Loucy (cell line): ENCODE measurements at regions not wholly inside any gene's neighbourhood (a gene's known extent, or its start where the extent isn't known, plus 50 kb on each side); places are given as distances from the start of the nearest gene placed in this dataset.

Source experiments
- H2AFZ ChIP-seq: fragments of 200-600 bp; sonication (generic); 2 replicates; pipeline ENCODE4 v1.6.0; 2016; ENCODE audit warnings: antibody characterized with exemption, mild to moderate bottlenecking, low read length, moderate library complexity
- H3F3A ChIP-seq: fragments of 200-600 bp; 2 replicates; pipeline ENCODE4 v1.6.0; 2016; ENCODE audit warnings: antibody characterized with exemption, low read depth, mild to moderate bottlenecking
- H3K27me3 ChIP-seq: fragments of 200-600 bp; sonication (generic); 2 replicates; pipeline ENCODE4 v1.6.1; 2014; ENCODE audit warnings: low read length, mild to moderate bottlenecking; ENCODE audit not compliant: insufficient read depth, poor library complexity, severe bottlenecking
- H3K36me3 ChIP-seq: fragments of 200-600 bp; sonication (generic); 2 replicates; pipeline ENCODE4 v1.6.1; 2016; ENCODE audit warnings: low read length; ENCODE audit not compliant: insufficient read depth
- H3K4me1 ChIP-seq: fragments of 200-600 bp; sonication (generic); 2 replicates; pipeline ENCODE4 v1.5.1; 2014; ENCODE audit warnings: low read length, mild to moderate bottlenecking; ENCODE audit not compliant: insufficient read depth, poor library complexity, severe bottlenecking
- H3K4me2 ChIP-seq: fragments of 200-600 bp; sonication (generic); 2 replicates; pipeline ENCODE4 v1.6.0; 2014; ENCODE audit warnings: antibody characterized with exemption, low read length, low read depth, mild to moderate bottlenecking; ENCODE audit not compliant: poor library complexity, severe bottlenecking
- H3K4me3 ChIP-seq: fragments of 200-600 bp; sonication (generic); 2 replicates; pipeline ENCODE4 v1.5.1; 2014; ENCODE audit warnings: low read length, mild to moderate bottlenecking, mixed read lengths; ENCODE audit not compliant: poor library complexity, severe bottlenecking
- H3K79me2 ChIP-seq: fragments of 200-600 bp; sonication (generic); 2 replicates; pipeline ENCODE4 v1.6.1; 2014; ENCODE audit warnings: low read length; ENCODE audit not compliant: insufficient read depth
- H3K9ac ChIP-seq: fragments of 200-600 bp; sonication (generic); 2 replicates; pipeline ENCODE4 v1.6.0; 2014; ENCODE audit warnings: mild to moderate bottlenecking, low read depth, low read length, moderate library complexity; ENCODE audit not compliant: poor library complexity, severe bottlenecking
- H3K9me2 ChIP-seq: fragments of 200-600 bp; sonication (generic); replicated peaks from 2 replicates; pipeline ENCODE4 v1.6.1; 2016; ENCODE audit warnings: low read depth, low read length, mixed read lengths
- H3K9me3 ChIP-seq: fragments of 200-600 bp; sonication (generic); 2 replicates; pipeline ENCODE4 v1.6.1; 2014; ENCODE audit warnings: mild to moderate bottlenecking, antibody characterized with exemption, low read length, low read depth; ENCODE audit not compliant: insufficient read depth
- H4K20me1 ChIP-seq: fragments of 200-600 bp; sonication (generic); 2 replicates; pipeline ENCODE4 v1.6.0; 2014; ENCODE audit warnings: antibody characterized with exemption, low read length, mild to moderate bottlenecking; ENCODE audit not compliant: insufficient read depth, poor library complexity, severe bottlenecking
- EZH2phosphoT487 ChIP-seq: fragments of 200-600 bp; IDR thresholded peaks from 2 replicates; pipeline ENCODE4 v1.6.1; 2018; ENCODE audit warnings: antibody characterized with exemption, mild to moderate bottlenecking, moderate library complexity, borderline replicate concordance
- TF ChIP-seq, protein P1 (sequence below): fragments of 200-600 bp; sonication (generic); conservative IDR thresholded peaks from 2 replicates; pipeline ENCODE4 v1.5.1; 2014; ENCODE audit warnings: mild to moderate bottlenecking, antibody characterized with exemption, low read length

GRCh38 chr6:156633291-156633690, 143.9 kb upstream of the ARID1B start:
- no peak overlapping the region for H3K4me2 ChIP-seq
- no peaks in the 10 kb centered on the region for H4K20me1 ChIP-seq
- H2AFZ ChIP-seq: no peak overlapping the region
- H3K27me3 ChIP-seq: no peaks in the 10 kb centered on the region
- peaks cover 18% of the 10 kb centered on the region for H3K4me1 ChIP-seq
- no peaks in the 10 kb centered on the region for H3F3A ChIP-seq
- H3K9me3 ChIP-seq: no peaks in the 10 kb centered on the region
- no peaks in the 10 kb centered on the region for H3K36me3 ChIP-seq
- no peaks in the 10 kb centered on the region for H3K79me2 ChIP-seq
- H3K9me2 ChIP-seq: no peaks in the 10 kb centered on the region
- no peak overlapping the region for H3K4me3 ChIP-seq
- TF ChIP-seq, protein P1, sequence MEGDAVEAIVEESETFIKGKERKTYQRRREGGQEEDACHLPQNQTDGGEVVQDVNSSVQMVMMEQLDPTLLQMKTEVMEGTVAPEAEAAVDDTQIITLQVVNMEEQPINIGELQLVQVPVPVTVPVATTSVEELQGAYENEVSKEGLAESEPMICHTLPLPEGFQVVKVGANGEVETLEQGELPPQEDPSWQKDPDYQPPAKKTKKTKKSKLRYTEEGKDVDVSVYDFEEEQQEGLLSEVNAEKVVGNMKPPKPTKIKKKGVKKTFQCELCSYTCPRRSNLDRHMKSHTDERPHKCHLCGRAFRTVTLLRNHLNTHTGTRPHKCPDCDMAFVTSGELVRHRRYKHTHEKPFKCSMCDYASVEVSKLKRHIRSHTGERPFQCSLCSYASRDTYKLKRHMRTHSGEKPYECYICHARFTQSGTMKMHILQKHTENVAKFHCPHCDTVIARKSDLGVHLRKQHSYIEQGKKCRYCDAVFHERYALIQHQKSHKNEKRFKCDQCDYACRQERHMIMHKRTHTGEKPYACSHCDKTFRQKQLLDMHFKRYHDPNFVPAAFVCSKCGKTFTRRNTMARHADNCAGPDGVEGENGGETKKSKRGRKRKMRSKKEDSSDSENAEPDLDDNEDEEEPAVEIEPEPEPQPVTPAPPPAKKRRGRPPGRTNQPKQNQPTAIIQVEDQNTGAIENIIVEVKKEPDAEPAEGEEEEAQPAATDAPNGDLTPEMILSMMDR: no peak
- TF ChIP-seq EZH2phosphoT487: no peak
- H3K9ac ChIP-seq: no peak overlapping the region

DNA sequence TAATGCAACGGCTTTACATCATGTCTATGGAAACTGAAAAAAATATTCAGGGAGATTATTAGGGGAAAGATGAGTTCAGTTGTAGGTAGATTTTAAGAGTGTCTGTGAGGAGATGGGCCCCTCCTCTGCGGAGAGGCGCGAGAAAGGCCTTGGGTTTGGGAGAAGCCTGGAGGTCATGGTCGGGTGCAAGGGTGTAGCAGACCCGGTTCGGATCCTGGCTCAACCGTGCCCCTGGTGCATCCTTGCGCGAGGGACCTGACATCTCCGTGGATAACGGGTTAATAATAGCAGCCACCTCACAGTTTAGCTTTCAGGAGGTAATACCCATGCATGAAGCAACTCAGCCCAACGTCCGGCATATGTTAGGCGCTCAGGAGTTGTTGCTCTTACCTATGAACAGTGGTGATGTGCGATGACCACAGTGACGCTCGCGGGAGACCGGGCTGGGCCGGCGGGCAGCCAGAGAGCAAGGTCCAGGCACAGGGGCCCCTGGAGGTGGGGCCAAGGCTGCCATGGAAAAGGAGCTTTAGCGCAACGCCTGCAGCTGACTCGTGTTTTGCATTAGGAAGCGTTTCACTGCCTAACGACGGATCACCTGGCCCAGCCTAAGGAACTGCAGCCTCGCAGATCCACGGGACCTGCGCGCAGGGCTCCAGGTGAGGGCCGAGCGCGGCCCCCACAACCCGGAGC, 146.4 kb upstream of the ARID1B start:
- peaks cover 18% of the 10 kb centered on the region for H3K4me1 ChIP-seq
- no peak for TF ChIP-seq EZH2phosphoT487
- TF ChIP-seq, protein P1: no peak

GRCh38 chr6:156628805-156629204, 148.4 kb upstream of the ARID1B start:
- H3K9me2 ChIP-seq: no peaks in the 10 kb centered on the region
- no peaks in the 10 kb centered on the region for H3K79me2 ChIP-seq
- no peaks in the 10 kb centered on the region for H3K9me3 ChIP-seq
- no peak overlapping the region for H3K4me2 ChIP-seq
- H3K4me1 ChIP-seq: peaks cover under 1% of the 10 kb centered on the region
- no peaks in the 10 kb centered on the region for H3F3A ChIP-seq
- H3K27me3 ChIP-seq: no peaks in the 10 kb centered on the region
- TF ChIP-seq, protein P1: no peak
- no peak for TF ChIP-seq EZH2phosphoT487
- H2AFZ ChIP-seq: no peak overlapping the region
- no peaks in the 10 kb centered on the region for H4K20me1 ChIP-seq
- no peak overlapping the region for H3K4me3 ChIP-seq
- H3K9ac ChIP-seq: no peak overlapping the region
- H3K36me3 ChIP-seq: no peaks in the 10 kb centered on the region

More for the DNA sequence above, 146.4 kb upstream of the ARID1B start:
- H2AFZ ChIP-seq: no peak overlapping the region
- H3K9me3 ChIP-seq: no peaks in the 10 kb centered on the region
- H3K4me2 ChIP-seq: no peak overlapping the region
- no peak overlapping the region for H3K4me3 ChIP-seq
- H3K36me3 ChIP-seq: no peaks in the 10 kb centered on the region
- no peaks in the 10 kb centered on the region for H3K27me3 ChIP-seq
- no peaks in the 10 kb centered on the region for H3K79me2 ChIP-seq
- no peak overlapping the region for H3K9ac ChIP-seq
- H3K9me2 ChIP-seq: no peaks in the 10 kb centered on the region
- no peaks in the 10 kb centered on the region for H4K20me1 ChIP-seq
- no peaks in the 10 kb centered on the region for H3F3A ChIP-seq
